Astrocyte (in vitro differentiated cells and primary cell): ENCODE measurements at regions not wholly inside any gene's neighbourhood (a gene's known extent, or its start where the extent isn't known, plus 50 kb on each side); places are given as distances from the start of the nearest gene placed in this dataset.

Experiments
- CTCF ChIP-seq: IDR thresholded peaks from 2 replicates; pipeline ENCODE4 v1.5.1; 2011; ENCODE audit warnings: low read depth, mild to moderate bottlenecking, inconsistent platforms, low read length, moderate library complexity; ENCODE audit not compliant: insufficient read depth
- EZH2 ChIP-seq: IDR thresholded peaks from 2 replicates; pipeline ENCODE4 v1.6.1; 2012; ENCODE audit warnings: mild to moderate bottlenecking, low read length, inconsistent platforms; ENCODE audit not compliant: insufficient read depth

DNA sequence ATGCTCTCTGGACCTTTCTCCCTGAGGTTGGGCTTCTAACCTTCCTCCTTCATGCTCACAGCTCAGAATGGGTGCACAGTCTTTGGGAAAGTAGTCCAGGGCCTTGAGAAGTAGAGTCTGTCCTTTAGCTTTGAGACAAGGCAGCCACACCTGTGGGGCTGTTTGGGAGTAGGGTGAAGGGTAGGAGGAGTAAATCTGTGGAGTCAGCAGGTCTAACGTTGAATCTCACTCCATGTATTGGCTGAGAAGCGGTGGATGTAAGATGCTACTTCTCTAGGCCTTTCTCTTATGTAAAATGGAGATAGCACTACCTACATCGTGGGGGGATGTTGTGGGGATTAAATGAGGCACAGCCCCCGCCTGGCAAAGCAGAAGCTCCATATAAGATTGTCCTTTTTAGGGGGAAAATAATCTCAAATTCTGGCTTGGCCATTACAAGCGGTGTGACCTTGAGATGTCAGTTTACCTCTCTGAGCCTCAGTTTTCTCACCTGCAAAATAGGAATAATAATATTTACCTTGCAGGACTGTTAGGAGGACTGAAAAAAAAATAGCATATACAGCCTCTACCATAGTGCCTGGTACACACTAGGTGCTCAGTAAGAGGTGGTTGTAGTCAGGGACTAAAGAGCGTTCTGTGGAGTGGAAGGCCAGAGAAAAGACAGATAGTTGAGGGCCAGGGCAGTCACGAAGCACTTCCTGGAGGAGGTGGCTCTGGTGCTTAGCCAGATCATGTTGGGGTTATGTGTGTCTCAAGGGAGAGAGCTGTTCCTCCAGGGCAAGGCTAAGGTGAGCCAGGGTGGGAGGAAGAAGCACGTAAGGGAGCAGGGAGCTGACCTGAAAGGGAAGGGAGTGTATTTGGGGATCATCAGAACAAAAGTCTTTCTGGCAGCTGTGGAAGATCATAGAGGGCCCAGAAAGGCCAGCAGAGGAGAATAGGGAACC, 82.8 kb upstream of the MRPS22 start:
- no peak for TF ChIP-seq CTCF
- TF ChIP-seq EZH2: no peak
